Stimulated activated CD4-positive, alpha-beta T cell treated with anti-CD3 and anti-CD28 coated beads, Interleukin-2, amount 100 ng/mL, for 24 hours (primary cell): ENCODE measurements at regions not wholly inside any gene's neighbourhood (a gene's known extent, or its start where the extent isn't known, plus 50 kb on each side); places are given as distances from the start of the nearest gene placed in this dataset.
"Not testable (repeated sequence)": the region's sequence is repeated elsewhere in the genome, so short reads cannot be mapped to it uniquely, and the experiment has no call there.

Experiments used
- DNase-seq, 2 donors: peaks; one replicate each; pipeline ENCODE4 v3.0.0-alpha.2; 2020

- DNase-seq = no peak
Measured at GRCh38 chr14:71165121-71166031, 258.1 kb downstream of the PCNX1 start.

GRCh38 chr14:71166180-71166837, 259.1 kb downstream of the PCNX1 start:
- no peak for DNase-seq

- DNase-seq = not testable (repeated sequence)
Measured at GRCh38 chr14:71167325-71167950, 260.2 kb downstream of the PCNX1 start.

GRCh38 chr14:71168161-71168560, 260.9 kb downstream of the PCNX1 start:
- peak in 1 of 2 donors; percentile 6 for DNase-seq

- no peak for DNase-seq
Measured at GRCh38 chr14:71168564-71169427, 261.5 kb downstream of the PCNX1 start.

GRCh38 chr14:71169861-71170260, 262.6 kb downstream of the PCNX1 start:
- DNase-seq = no peak

GRCh38 chr14:71175491-71175890, 268.2 kb downstream of the PCNX1 start:
- DNase-seq = no peak

GRCh38 chr14:71179066-71179465, 271.8 kb downstream of the PCNX1 start:
- DNase-seq = no peak

GRCh38 chr14:71180397-71180796, 273.1 kb downstream of the PCNX1 start:
- DNase-seq = no peak

- DNase-seq = no peak
Measured at GRCh38 chr14:71181215-71182003, 274.1 kb downstream of the PCNX1 start.

GRCh38 chr14:71183876-71184689, 276.8 kb downstream of the PCNX1 start:
- no peak for DNase-seq

- DNase-seq = no peak
Measured at GRCh38 chr14:71185637-71186036, 278.4 kb downstream of the PCNX1 start.

GRCh38 chr14:71187633-71188356, 280.5 kb downstream of the PCNX1 start:
- no peak for DNase-seq

- no peak for DNase-seq
Measured at GRCh38 chr14:71190770-71191374, 283.6 kb downstream of the PCNX1 start.

GRCh38 chr14:71193663-71194062, 286.4 kb downstream of the PCNX1 start:
- DNase-seq = no peak

- no peak for DNase-seq
Measured at GRCh38 chr14:71194251-71194650, 287.0 kb downstream of the PCNX1 start.

GRCh38 chr14:71196921-71197320, 289.7 kb downstream of the PCNX1 start:
- DNase-seq = no peak

- no peak for DNase-seq
Measured at GRCh38 chr14:71198687-71199086, 291.4 kb downstream of the PCNX1 start.

- DNase-seq = no peak
Measured at GRCh38 chr14:71201840-71202239, 294.6 kb downstream of the PCNX1 start.

GRCh38 chr14:71202881-71203280, 295.6 kb downstream of the PCNX1 start:
- DNase-seq = no peak
